ENCODE measurements at regions not wholly inside any gene's neighbourhood (a gene's known extent, or its start where the extent isn't known, plus 50 kb on each side); places are given as distances from the start of the nearest gene placed in this dataset.
"Not testable (repeated sequence)": the region's sequence is repeated elsewhere in the genome, so short reads cannot be mapped to it uniquely, and the experiment has no call there.

DNA sequence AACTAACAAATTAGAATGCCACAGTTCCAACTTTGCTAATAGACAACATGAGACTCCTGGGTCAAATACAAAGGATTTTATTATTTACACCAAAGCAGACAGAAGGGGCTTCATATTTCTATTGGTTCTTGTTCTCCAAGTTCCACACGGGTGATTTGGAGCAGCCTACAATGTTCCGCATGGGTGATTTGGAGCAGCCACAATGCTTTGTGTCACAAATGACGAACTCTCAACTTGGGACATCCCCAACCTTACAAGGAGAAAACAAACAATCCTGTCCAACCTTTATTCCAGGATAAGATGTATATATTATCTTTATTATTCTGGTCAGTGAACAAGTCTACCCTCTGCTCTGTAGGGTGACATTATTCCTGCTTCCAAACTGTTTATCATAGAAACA lies 694.3 kb upstream of the MGAT4C start:
- no peak for DNase-seq (ENCODE audit: low spot score)
- TF ChIP-seq, protein P1, sequence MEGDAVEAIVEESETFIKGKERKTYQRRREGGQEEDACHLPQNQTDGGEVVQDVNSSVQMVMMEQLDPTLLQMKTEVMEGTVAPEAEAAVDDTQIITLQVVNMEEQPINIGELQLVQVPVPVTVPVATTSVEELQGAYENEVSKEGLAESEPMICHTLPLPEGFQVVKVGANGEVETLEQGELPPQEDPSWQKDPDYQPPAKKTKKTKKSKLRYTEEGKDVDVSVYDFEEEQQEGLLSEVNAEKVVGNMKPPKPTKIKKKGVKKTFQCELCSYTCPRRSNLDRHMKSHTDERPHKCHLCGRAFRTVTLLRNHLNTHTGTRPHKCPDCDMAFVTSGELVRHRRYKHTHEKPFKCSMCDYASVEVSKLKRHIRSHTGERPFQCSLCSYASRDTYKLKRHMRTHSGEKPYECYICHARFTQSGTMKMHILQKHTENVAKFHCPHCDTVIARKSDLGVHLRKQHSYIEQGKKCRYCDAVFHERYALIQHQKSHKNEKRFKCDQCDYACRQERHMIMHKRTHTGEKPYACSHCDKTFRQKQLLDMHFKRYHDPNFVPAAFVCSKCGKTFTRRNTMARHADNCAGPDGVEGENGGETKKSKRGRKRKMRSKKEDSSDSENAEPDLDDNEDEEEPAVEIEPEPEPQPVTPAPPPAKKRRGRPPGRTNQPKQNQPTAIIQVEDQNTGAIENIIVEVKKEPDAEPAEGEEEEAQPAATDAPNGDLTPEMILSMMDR (IDR thresholded peaks at IDR 0.05; ENCODE audit: extremely low read depth, missing control alignments), result no peak

DNA sequence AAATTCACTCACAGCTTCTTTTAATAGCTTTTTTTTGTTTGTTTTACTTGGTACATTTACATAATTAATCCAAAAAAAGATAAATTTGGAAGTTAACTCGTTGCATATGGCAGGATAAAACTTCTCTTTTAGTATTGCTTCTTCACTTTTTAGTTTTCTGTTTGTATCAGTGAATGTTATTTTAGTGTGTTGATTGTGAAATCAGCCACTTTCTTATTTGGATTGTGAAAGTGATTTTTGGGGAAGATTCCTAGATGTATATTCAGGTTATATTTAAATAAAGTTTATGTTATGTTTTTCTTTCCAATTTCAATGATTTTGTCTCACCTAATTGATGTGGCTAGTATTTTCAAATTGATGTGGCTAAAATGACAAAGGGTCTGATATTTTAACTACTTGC lies 693.9 kb upstream of the MGAT4C start:
- TF ChIP-seq, protein P1 (IDR thresholded peaks at IDR 0.05; ENCODE audit: extremely low read depth, missing control alignments), result no peak
- DNase-seq (ENCODE audit: low spot score), result no peak

DNA sequence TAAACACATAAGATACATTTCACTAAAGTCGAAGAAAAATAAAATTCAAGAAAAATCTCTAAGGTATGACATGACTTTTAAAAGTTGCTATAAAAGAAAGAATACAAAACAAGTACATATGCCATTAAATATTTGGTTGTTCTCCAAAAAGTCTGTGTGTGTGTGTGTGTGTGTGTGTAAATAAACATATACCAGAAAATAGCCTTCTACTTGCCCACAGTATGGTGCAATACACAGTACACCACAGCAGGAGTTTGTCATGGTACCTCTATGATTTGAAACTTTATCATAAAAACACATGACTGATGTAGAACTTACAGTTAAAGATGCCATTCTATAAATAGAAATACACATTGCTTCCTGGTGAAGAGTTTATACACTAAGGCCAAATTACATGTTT lies 692.7 kb upstream of the MGAT4C start:
- DNase-seq (ENCODE audit: low spot score), result no peak
- TF ChIP-seq, protein P1 (IDR thresholded peaks at IDR 0.05; ENCODE audit: extremely low read depth, missing control alignments), result no peak

- TF ChIP-seq, protein P1 (IDR thresholded peaks at IDR 0.05; ENCODE audit: extremely low read depth, missing control alignments), result no peak
- DNase-seq (ENCODE audit: low spot score), result no peak
Measured at GRCh38 chr12:86945685-86946196, 689.5 kb upstream of the MGAT4C start.

GRCh38 chr12:86944197-86944819 lies 688.1 kb upstream of the MGAT4C start:
- DNase-seq (ENCODE audit: low spot score), result not testable (repeated sequence)

GRCh38 chr12:86931714-86932113 lies 675.5 kb upstream of the MGAT4C start:
- no peak for DNase-seq (ENCODE audit: low spot score)

DNA sequence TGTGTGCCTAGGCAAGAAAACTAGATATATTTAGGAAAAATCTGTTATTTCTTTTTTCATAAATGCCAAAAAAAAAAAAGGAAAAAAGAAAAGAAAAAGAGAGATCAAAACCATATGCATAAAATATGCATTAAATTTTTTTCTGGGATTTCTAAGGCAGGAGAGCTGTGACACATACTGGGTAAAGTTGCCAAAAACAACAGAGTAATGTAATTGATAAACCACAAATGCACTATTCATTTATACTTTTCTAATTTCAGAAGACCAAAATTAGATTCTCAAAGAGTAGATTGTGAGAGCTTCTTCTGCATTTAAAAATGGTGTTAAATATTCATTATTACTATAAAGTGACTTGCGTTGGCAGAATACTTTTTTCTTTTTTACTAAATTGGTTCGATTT lies 673.8 kb upstream of the MGAT4C start:
- TF ChIP-seq, protein P1 (IDR thresholded peaks at IDR 0.05; ENCODE audit: extremely low read depth, missing control alignments), result no peak
- DNase-seq (ENCODE audit: low spot score), result no peak

More at GRCh38 chr12:86931714-86932113, 675.5 kb upstream of the MGAT4C start:
- TF ChIP-seq, protein P1 (IDR thresholded peaks at IDR 0.05; ENCODE audit: extremely low read depth, missing control alignments), result no peak

DNA sequence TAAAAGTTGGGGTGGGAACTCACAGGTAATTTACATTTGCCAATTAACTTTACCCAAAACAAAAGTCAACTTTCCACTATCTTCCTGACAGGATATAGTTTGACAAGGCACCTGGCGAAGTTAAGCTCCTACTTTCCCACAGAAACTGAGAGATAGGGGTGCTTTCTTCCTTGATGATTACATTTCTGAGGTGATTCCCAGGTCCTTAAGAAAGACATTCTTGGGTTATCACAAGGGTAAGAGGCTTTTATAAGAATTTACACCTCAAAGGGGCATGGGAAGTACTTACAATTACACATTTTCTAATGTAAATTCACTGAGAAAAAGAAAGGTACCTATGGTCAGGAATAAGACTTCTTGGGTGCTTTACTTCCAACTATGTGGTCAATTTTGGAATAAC lies 660.9 kb upstream of the MGAT4C start:
- TF ChIP-seq, protein P1 (IDR thresholded peaks at IDR 0.05; ENCODE audit: extremely low read depth, missing control alignments), result no peak
- no peak for DNase-seq (ENCODE audit: low spot score)

Measured in GM20000 (cell line).